HepG2 (cell line): ENCODE measurements at regions not wholly inside any gene's neighbourhood (a gene's known extent, or its start where the extent isn't known, plus 50 kb on each side); places are given as distances from the start of the nearest gene placed in this dataset.

ENCODE experiments used
- ATAC-seq: fragments of 200-7000 bp; cut with Tn5 transposase; 3 replicates; pipeline ENCODE4 v1.9.1; 2020; ENCODE audit warnings: mild to moderate bottlenecking, moderate library complexity
- BruUV-seq: library from RNA; stranded (reverse); fragments of 400-500 nt; replicated peaks from 2 replicates; lab custom pipeline; 2021; lab: Mats Ljungman, UMichigan
- CTCF ChIA-PET: fragments of 300-600 bp; formaldehyde crosslinking; extraction: SDS; loops from one replicate; lab custom pipeline; 2021; ENCODE audit warnings: low total read pairs, inconsistent platforms, low intra/inter-chr PET ratio; lab: Yijun Ruan, JAX
- POLR2A ChIA-PET: fragments of 350-600 bp; sonication (Branson Sonifier 250); formaldehyde crosslinking; loops from one replicate; lab custom pipeline; 2020; ENCODE audit warnings: antibody characterized with exemption, inconsistent platforms; lab: Yijun Ruan, JAX
- DNase-seq: peaks from one replicate; pipeline ENCODE4 v3.0.0-alpha.2; 2015; ENCODE audit warnings: low spot score
- FAIRE-seq: peaks from 3 replicates; lab custom pipeline; 2011; peaks lifted over from hg19 to GRCh38; lab: Jason Lieb, UNC
- H2AFZ ChIP-seq: one replicate; pipeline ENCODE4 v1.6.1; 2011; ENCODE audit warnings: low read length, inconsistent platforms
- H3K27ac ChIP-seq: fragments of 300-600 bp; 3 replicates; pipeline ENCODE4 v1.8.0; 2011; ENCODE audit warnings: mixed run types, mild to moderate bottlenecking, mixed read lengths, low read length, inconsistent platforms; ENCODE audit not compliant: insufficient read depth; ENCODE audit errors: extremely low read length
- H3K27me3 ChIP-seq, 2 experiments: fragments of 200-600 bp in 1 of 2; 2 replicates in 1 of 2; 3 replicates in 1 of 2; pipeline versions ENCODE4 v1.6.0 to v1.8.0; 2011; ENCODE audit warnings: low read length in 2 of 2, mild to moderate bottlenecking in 2 of 2, moderate library complexity in 2 of 2, inconsistent platforms in 1 of 2; ENCODE audit not compliant: insufficient read depth in 2 of 2, control insufficient read depth in 1 of 2
- H3K36me3 ChIP-seq, 2 experiments: fragments of 200-600 bp in 1 of 2; replicated peaks in 1 of 2; 2 replicates in 1 of 2; 3 replicates in 1 of 2; pipeline versions ENCODE4 v1.5.1 to v1.8.0; 2011; ENCODE audit warnings: low read length in 2 of 2, inconsistent platforms in 1 of 2; ENCODE audit not compliant: insufficient read depth in 2 of 2, control insufficient read depth in 1 of 2
- H3K4me1 ChIP-seq: 2 replicates; pipeline ENCODE4 v1.5.1; 2012; ENCODE audit warnings: low read length, inconsistent platforms; ENCODE audit not compliant: insufficient read depth
- H3K4me2 ChIP-seq: 2 replicates; pipeline ENCODE4 v1.6.0; 2011; ENCODE audit warnings: low read depth, low read length, inconsistent platforms
- H3K4me3 ChIP-seq, 3 experiments: fragments of 200-600 bp in 1 of 3; sonication (generic), shearing (Covaris generic) in 1 of 3; replicated peaks in 1 of 3; 2 replicates each; pipeline ENCODE4 v1.5.1; 2011 to 2016; ENCODE audit warnings: low read length in 3 of 3, inconsistent platforms in 2 of 3, low read depth in 2 of 3, mild to moderate bottlenecking in 2 of 3, control low read depth in 1 of 3, mixed read lengths in 1 of 3; ENCODE audit not compliant: insufficient read depth in 1 of 3
- H3K79me2 ChIP-seq: one replicate; pipeline ENCODE4 v1.6.1; 2011; ENCODE audit warnings: low read length, inconsistent platforms; ENCODE audit not compliant: insufficient read depth
- H3K9ac ChIP-seq: 2 replicates; pipeline ENCODE4 v1.6.0; 2011; ENCODE audit warnings: mild to moderate bottlenecking, low read depth, low read length, inconsistent platforms; ENCODE audit not compliant: insufficient read depth
- H3K9me3 ChIP-seq: 2 replicates; pipeline ENCODE4 v1.5.1; 2012; ENCODE audit warnings: mild to moderate bottlenecking, low read length
- H4K20me1 ChIP-seq: 2 replicates; pipeline ENCODE4 v1.6.0; 2011; ENCODE audit warnings: inconsistent platforms, mild to moderate bottlenecking, low read length, moderate library complexity; ENCODE audit not compliant: insufficient read depth
- ATF3 ChIP-seq: sonication (generic); formaldehyde crosslinking; IDR thresholded peaks from 2 replicates; pipeline ENCODE4 v1.4.0; 2020; ENCODE audit warnings: missing genetic modification reagents
- BORCS8-MEF2B ChIP-seq: sonication (generic); formaldehyde crosslinking; IDR thresholded peaks from 2 replicates; pipeline ENCODE4 v1.8.0; 2022; ENCODE audit warnings: mild to moderate bottlenecking, missing genetic modification reagents
- BRD4 ChIP-seq: sonication (generic); formaldehyde crosslinking; IDR thresholded peaks from 2 replicates; pipeline ENCODE4 v1.4.0; 2020; ENCODE audit warnings: missing genetic modification reagents
- CBX5 ChIP-seq: sonication (generic); formaldehyde crosslinking; IDR thresholded peaks from 2 replicates; pipeline ENCODE4 v1.4.0; 2020; ENCODE audit warnings: missing genetic modification reagents, borderline replicate concordance
- CCAR2 ChIP-seq: fragments of 200-400 bp; formaldehyde crosslinking; optimal IDR thresholded peaks from 2 replicates; pipeline ENCODE3; 2018; ENCODE audit warnings: low read depth, mild to moderate bottlenecking, low read length, moderate library complexity
- ESRRA ChIP-seq: sonication (generic); formaldehyde crosslinking; IDR thresholded peaks from 2 replicates; pipeline ENCODE4 v1.5.1; 2020; ENCODE audit warnings: mild to moderate bottlenecking, low read depth, missing genetic modification reagents
- HOXA5 ChIP-seq: sonication (generic); formaldehyde crosslinking; IDR thresholded peaks from 2 replicates; pipeline ENCODE4 v1.4.0; 2020; ENCODE audit warnings: missing genetic modification reagents
- NCOA5 ChIP-seq: sonication (generic); formaldehyde crosslinking; IDR thresholded peaks from 2 replicates; pipeline ENCODE4 v1.4.0; 2020; ENCODE audit warnings: missing genetic modification reagents
- RFX1 ChIP-seq: fragments of 450-650 bp; IDR thresholded peaks from 2 replicates; pipeline ENCODE4 v1.6.1; 2017
- SRF ChIP-seq: IDR thresholded peaks from 2 replicates; pipeline ENCODE4 v1.6.1; 2011; ENCODE audit warnings: mild to moderate bottlenecking, low read depth, low read length, moderate library complexity
- TBX3 ChIP-seq: fragments of 450-650 bp; IDR thresholded peaks from 2 replicates; pipeline ENCODE4 v1.6.1; 2017; ENCODE audit warnings: antibody characterized with exemption, mild to moderate bottlenecking, inconsistent platforms, borderline replicate concordance
- ZNF160 ChIP-seq: sonication (generic); formaldehyde crosslinking; IDR thresholded peaks from 2 replicates; pipeline ENCODE4 v1.8.0; 2022; ENCODE audit warnings: mild to moderate bottlenecking, inconsistent platforms, missing genetic modification reagents
- ZNF512 ChIP-seq: sonication (generic); formaldehyde crosslinking; IDR thresholded peaks from 2 replicates; pipeline ENCODE4 v1.4.0; 2020; ENCODE audit warnings: mild to moderate bottlenecking, missing genetic modification reagents
- ZNF557 ChIP-seq: sonication (generic); formaldehyde crosslinking; IDR thresholded peaks from 2 replicates; pipeline ENCODE4 v1.4.0; 2020; ENCODE audit warnings: missing genetic modification reagents
- ZNF629 ChIP-seq: sonication (generic); formaldehyde crosslinking; conservative IDR thresholded peaks from 2 replicates; pipeline ENCODE4 v1.5.0; 2020; ENCODE audit warnings: missing genetic modification reagents
- ZNF670 ChIP-seq: sonication (generic); formaldehyde crosslinking; IDR thresholded peaks from 2 replicates; pipeline ENCODE4 v1.8.0; 2022; ENCODE audit warnings: mild to moderate bottlenecking, missing genetic modification reagents, borderline replicate concordance
- ZNF878 ChIP-seq: sonication (generic); formaldehyde crosslinking; IDR thresholded peaks from 2 replicates; pipeline ENCODE4 v1.8.1; 2023; ENCODE audit warnings: mild to moderate bottlenecking, missing genetic modification reagents, moderate library complexity
- WGBS: methylation state at CpG from one replicate; pipeline ENCODE4 v1.1.6; 2017; ENCODE audit warnings: low lambda C conversion rate; 5-methylcytosine and 5-hydroxymethylcytosine counted together
- in situ Hi-C: cut with HindIII; loops from 2 replicates; pipeline ENCODE4 v1.10.0; 2017; ENCODE audit warnings: low pct_unique_long_range_greater_than_20kb; ENCODE audit not compliant: extremely low pct_ligation_motif_present
- intact Hi-C: fragments of 100-400 bp; cut with micrococcal nuclease; formaldehyde crosslinking; loops from one replicate; pipeline ENCODE4 v1.10.0; 2022; ENCODE audit not compliant: unreplicated experiment

- Histone ChIP-seq H3K9ac (no peak overlapping the region), H3K79me2 (no peaks in the 10 kb centered on the region), H3K4me3 (no peak overlapping the region), H3K27me3 (no peaks in the 10 kb centered on the region; a peak in 1 of 5 replicates), H3K4me1 (peaks cover 29% of the 10 kb centered on the region), H3K36me3 (no peaks in the 10 kb centered on the region), H3K4me2 (no peak overlapping the region), H3K27ac (no peak overlapping the region), H2AFZ (no peak overlapping the region), H3K9me3 (no peaks in the 10 kb centered on the region), H4K20me1 (no peaks in the 10 kb centered on the region)
- ChIA-PET CTCF (no interaction called here), POLR2A (no interaction called here)
- no TSS peak for BruUV-seq
- TF ChIP-seq ZNF878 (CRISPR knock-in tag) (no peak), BRD4 (CRISPR knock-in tag) (no peak), ZNF629 (CRISPR knock-in tag) (no peak), CBX5 (CRISPR knock-in tag) (no peak), ATF3 (CRISPR knock-in tag) (no peak), ESRRA (no peak), CCAR2 (no peak), RFX1 (no peak), HOXA5 (CRISPR knock-in tag) (no peak), ZNF512 (CRISPR knock-in tag) (no peak), ZNF160 (no peak), ZNF670 (CRISPR knock-in tag) (no peak), BORCS8-MEF2B (no peak), SRF (no peak), NCOA5 (CRISPR knock-in tag) (no peak), ZNF557 (CRISPR knock-in tag) (no peak), TBX3 (no peak)
- intact Hi-C loops, result no loop called here
- 62% methylated on average over 7 of the region's 7 CpGs for WGBS
- no peak for FAIRE-seq
- DNase-seq, result no peak
- in situ Hi-C loops, result loop anchor here (5.0 kb wide), 1 partner anchor 320 kb away; no protein-coding TSS in a partner anchor
- ATAC-seq, result no peak
Observed at GRCh38 chr9:89922099-89922498, 317.3 kb downstream of the GADD45G start.
